HUES64 (cell line): ENCODE measurements at regions not wholly inside any gene's neighbourhood (a gene's known extent, or its start where the extent isn't known, plus 50 kb on each side); places are given as distances from the start of the nearest gene placed in this dataset.

Experiments used
- H3K27ac ChIP-seq: 2 replicates; pipeline ENCODE4 v1.7.0; 2013; ENCODE audit warnings: low read depth, low read length, inconsistent platforms
- H3K27me3 ChIP-seq: 2 replicates; pipeline ENCODE4 v1.6.1; 2013; ENCODE audit warnings: mild to moderate bottlenecking, low read length; ENCODE audit not compliant: insufficient read depth
- H3K36me3 ChIP-seq: 2 replicates; pipeline ENCODE4 v1.6.1; 2013; ENCODE audit warnings: mild to moderate bottlenecking, low read length; ENCODE audit not compliant: insufficient read depth
- H3K4me1 ChIP-seq: 2 replicates; pipeline ENCODE4 v1.6.1; 2013; ENCODE audit warnings: mild to moderate bottlenecking, low read length, moderate library complexity; ENCODE audit not compliant: insufficient read depth
- H3K4me3 ChIP-seq: 2 replicates; pipeline ENCODE4 v1.5.1; 2013; ENCODE audit warnings: mild to moderate bottlenecking, low read length, moderate library complexity
- H3K9ac ChIP-seq: 2 replicates; pipeline ENCODE4 v1.6.1; 2013; ENCODE audit warnings: mild to moderate bottlenecking, low read depth, low read length
- H3K9me3 ChIP-seq: 2 replicates; pipeline ENCODE4 v1.6.1; 2013; ENCODE audit warnings: low read depth, low read length; ENCODE audit not compliant: insufficient read depth
- WGBS: fragments of 150-250, 120-280 bp; methylation state at CpG from one replicate; pipeline ENCODE4 v1.1.7; 2013; ENCODE audit warnings: missing lambda C conversion rate; 5-methylcytosine and 5-hydroxymethylcytosine counted together

DNA sequence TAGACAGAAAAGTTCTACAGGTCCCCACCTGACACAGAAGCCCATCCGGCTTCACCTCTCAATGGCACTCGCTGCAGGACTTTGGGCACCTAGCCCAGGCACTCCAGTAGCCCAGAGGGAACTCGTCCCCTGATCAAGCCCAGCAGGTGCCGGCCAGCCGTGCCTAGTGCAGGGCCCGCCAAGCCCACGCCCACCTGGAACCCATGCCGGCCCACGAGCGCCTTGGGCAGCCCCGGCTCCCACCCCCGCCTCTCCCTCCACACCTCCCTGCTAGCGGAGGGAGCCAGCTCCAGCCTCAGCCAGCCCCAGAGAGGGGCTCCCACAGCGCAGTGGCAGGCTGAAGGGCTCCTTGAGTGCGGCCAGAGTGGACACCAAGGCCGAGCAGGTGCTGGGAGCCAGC is 268.8 kb downstream of the SLITRK1 start:
- Histone ChIP-seq H3K4me3 (no peak overlapping the region), H3K9me3 (0 out of 2 replicates have a peak, but pooled peaks cover 3% of the 10 kb centered on the region), H3K27me3 (no peaks in the 10 kb centered on the region), H3K27ac (no peak overlapping the region), H3K9ac (no peak overlapping the region), H3K36me3 (no peaks in the 10 kb centered on the region), H3K4me1 (no peaks in the 10 kb centered on the region)
- WGBS: 91% methylated on average over 16 of the region's 16 CpGs

DNA sequence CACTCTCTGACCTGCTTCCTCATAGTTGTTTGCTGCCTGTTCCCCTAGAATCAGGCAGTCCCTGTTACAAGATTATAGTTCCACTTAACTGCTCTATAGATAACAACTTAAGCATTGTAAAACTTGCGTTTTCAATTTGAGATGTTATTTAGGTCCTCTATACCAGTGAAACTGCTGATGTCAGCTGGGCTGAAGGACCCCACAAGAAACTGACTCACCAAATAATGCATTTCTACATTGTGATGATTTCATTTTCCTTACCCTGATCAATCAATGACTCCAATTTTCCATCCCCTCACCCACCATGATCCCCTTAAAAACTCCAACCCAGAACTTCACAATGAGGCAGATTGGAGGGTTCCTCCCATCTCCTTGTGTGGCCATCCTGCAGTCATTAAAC is 280.7 kb downstream of the SLITRK1 start:
- H3K27ac ChIP-seq: no peak overlapping the region
- no peaks in the 10 kb centered on the region for H3K4me1 ChIP-seq
- no peaks in the 10 kb centered on the region for H3K27me3 ChIP-seq
- no peaks in the 10 kb centered on the region for H3K36me3 ChIP-seq
- WGBS: 93% methylated on average over 1 of the region's 1 CpG
- H3K9ac ChIP-seq: no peak overlapping the region
- H3K4me3 ChIP-seq: no peak overlapping the region
- H3K9me3 ChIP-seq: no peaks in the 10 kb centered on the region

GRCh38 chr13:83592095-83592494 is 290.2 kb downstream of the SLITRK1 start:
- Histone ChIP-seq H3K4me1 (no peaks in the 10 kb centered on the region), H3K36me3 (no peaks in the 10 kb centered on the region), H3K9me3 (no peaks in the 10 kb centered on the region), H3K4me3 (no peak overlapping the region), H3K9ac (no peak overlapping the region), H3K27ac (no peak overlapping the region), H3K27me3 (no peaks in the 10 kb centered on the region)

DNA sequence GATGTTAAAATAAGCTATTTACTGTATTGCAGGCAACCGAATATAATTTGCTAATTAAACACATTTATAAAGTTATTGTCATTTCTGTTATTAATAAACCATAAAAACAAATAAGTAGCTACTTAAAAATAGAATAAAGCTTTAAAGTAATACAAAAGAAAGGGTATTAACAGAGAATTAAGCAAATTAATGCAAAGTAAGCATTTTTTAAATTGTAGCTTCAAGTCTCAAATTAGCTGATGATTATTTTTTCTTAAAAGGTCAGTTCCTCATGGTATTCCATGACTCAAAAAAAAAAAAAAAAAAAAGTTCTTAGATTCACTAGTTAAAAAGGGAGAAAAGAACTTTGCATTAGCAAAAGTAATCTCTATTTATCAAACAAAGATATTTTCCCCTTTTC is 292.5 kb downstream of the SLITRK1 start:
- H3K9ac ChIP-seq: no peak overlapping the region
- no peaks in the 10 kb centered on the region for H3K36me3 ChIP-seq
- no peak overlapping the region for H3K27ac ChIP-seq
- no CpG with 5 or more reads among the region's 1 CpG for WGBS
- no peaks in the 10 kb centered on the region for H3K27me3 ChIP-seq
- no peaks in the 10 kb centered on the region for H3K4me1 ChIP-seq
- H3K9me3 ChIP-seq: no peaks in the 10 kb centered on the region
- H3K4me3 ChIP-seq: no peak overlapping the region

- 93% methylated on average over 2 of the region's 2 CpGs for whole genome bisulfite sequencing
- H3K27ac ChIP-seq: no peak overlapping the region
- H3K9me3 ChIP-seq: no peaks in the 10 kb centered on the region
- H3K4me1 ChIP-seq: no peaks in the 10 kb centered on the region
- H3K9ac ChIP-seq: no peak overlapping the region
- no peak overlapping the region for H3K4me3 ChIP-seq
- no peaks in the 10 kb centered on the region for H3K36me3 ChIP-seq
- H3K27me3 ChIP-seq: no peaks in the 10 kb centered on the region
These were observed 305.1 kb downstream of the SLITRK1 start for GRCh38 chr13:83577183-83577582.

- H3K9ac ChIP-seq: no peak overlapping the region
- H3K9me3 ChIP-seq: no peaks in the 10 kb centered on the region
- no peak overlapping the region for H3K4me3 ChIP-seq
- 95% methylated on average over 3 of the region's 3 CpGs for WGBS
- no peaks in the 10 kb centered on the region for H3K36me3 ChIP-seq
- peaks cover 2% of the 10 kb centered on the region; the same call in 1 of the 2 replicates for H3K4me1 ChIP-seq
- H3K27ac ChIP-seq: no peak overlapping the region
- H3K27me3 ChIP-seq: no peaks in the 10 kb centered on the region
These were observed 314.3 kb downstream of the SLITRK1 start for GRCh38 chr13:83568019-83568418.

- Histone ChIP-seq H3K36me3 (no peaks in the 10 kb centered on the region), H3K4me1 (peaks cover 2% of the 10 kb centered on the region; the same call in 1 of the 2 replicates), H3K27ac (no peak overlapping the region), H3K9me3 (no peaks in the 10 kb centered on the region), H3K9ac (no peak overlapping the region), H3K27me3 (no peaks in the 10 kb centered on the region), H3K4me3 (no peak overlapping the region)
- 80% methylated on average over 4 of the region's 5 CpGs for WGBS
These were observed 318.8 kb downstream of the SLITRK1 start for GRCh38 chr13:83563499-83563898.

- Histone ChIP-seq H3K27me3 (no peaks in the 10 kb centered on the region), H3K27ac (no peak overlapping the region), H3K4me1 (no peaks in the 10 kb centered on the region), H3K9ac (no peak overlapping the region), H3K36me3 (no peaks in the 10 kb centered on the region), H3K4me3 (no peak overlapping the region), H3K9me3 (no peaks in the 10 kb centered on the region)
- 100% methylated on average over 2 of the region's 2 CpGs for WGBS
These were observed 324.4 kb downstream of the SLITRK1 start for GRCh38 chr13:83557845-83558244.

- Histone ChIP-seq H3K4me3 (no peak overlapping the region), H3K27ac (no peak overlapping the region), H3K27me3 (no peaks in the 10 kb centered on the region), H3K4me1 (0 out of 2 replicates have a peak, but pooled peaks cover 4% of the 10 kb centered on the region), H3K36me3 (no peaks in the 10 kb centered on the region), H3K9me3 (no peaks in the 10 kb centered on the region), H3K9ac (no peak overlapping the region)
- WGBS: no CpG with 5 or more reads among the region's 1 CpG
These were observed 332.6 kb downstream of the SLITRK1 start for GRCh38 chr13:83549671-83550070.

GRCh38 chr13:83547043-83547442 is 335.2 kb downstream of the SLITRK1 start:
- no CpG with 5 or more reads among the region's 1 CpG for WGBS
- Histone ChIP-seq H3K4me1 (0 out of 2 replicates have a peak, but pooled peaks cover 4% of the 10 kb centered on the region), H3K27ac (no peak overlapping the region), H3K27me3 (no peaks in the 10 kb centered on the region), H3K36me3 (no peaks in the 10 kb centered on the region), H3K9me3 (no peaks in the 10 kb centered on the region), H3K9ac (no peak overlapping the region), H3K4me3 (no peak overlapping the region)

DNA sequence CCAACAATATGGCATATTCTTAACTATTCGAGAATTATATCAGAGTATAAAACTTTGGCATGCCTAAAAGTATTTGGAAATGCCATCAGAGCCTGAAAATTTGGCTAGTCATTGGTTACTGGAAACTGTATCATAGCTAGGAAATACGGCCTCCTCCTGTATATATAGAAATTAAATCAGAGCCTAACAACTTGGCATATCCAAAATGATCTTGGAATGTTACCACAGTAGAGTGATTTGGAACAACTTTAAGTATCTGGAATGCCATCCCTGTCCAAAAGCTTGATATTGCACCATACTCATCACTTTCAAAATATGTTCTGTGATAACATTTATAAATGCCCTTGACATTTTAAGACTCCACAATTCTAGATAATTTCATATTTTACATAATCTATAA is 335.8 kb downstream of the SLITRK1 start:
- no peak overlapping the region for H3K27ac ChIP-seq
- no peaks in the 10 kb centered on the region for H3K36me3 ChIP-seq
- no peak overlapping the region for H3K9ac ChIP-seq
- no peaks in the 10 kb centered on the region for H3K9me3 ChIP-seq
- H3K4me3 ChIP-seq: no peak overlapping the region
- H3K27me3 ChIP-seq: no peaks in the 10 kb centered on the region
- WGBS: 100% methylated on average over 1 of the region's 2 CpGs
- 0 out of 2 replicates have a peak, but pooled peaks cover 4% of the 10 kb centered on the region for H3K4me1 ChIP-seq

DNA sequence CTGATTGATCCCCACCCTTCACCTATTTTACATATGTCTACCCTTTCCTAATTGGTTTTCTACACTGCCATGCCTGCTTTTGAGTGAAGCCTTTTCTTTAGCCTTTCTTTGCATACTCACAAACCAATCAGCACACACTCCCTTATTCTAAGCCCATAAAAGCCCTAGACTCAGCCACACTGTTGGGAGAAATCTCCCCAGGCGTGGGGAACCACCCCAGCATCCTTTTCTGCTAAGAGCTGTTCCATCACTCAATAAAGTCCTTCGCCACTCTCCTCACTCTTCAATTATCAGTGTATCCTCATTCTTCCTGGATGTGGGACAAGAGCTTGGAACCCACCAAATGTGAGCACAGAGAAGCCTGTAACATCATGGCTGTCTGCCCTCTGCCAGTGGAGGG is 343.6 kb downstream of the SLITRK1 start:
- no peaks in the 10 kb centered on the region for H3K36me3 ChIP-seq
- no peak overlapping the region for H3K9ac ChIP-seq
- H3K27ac ChIP-seq: no peak overlapping the region
- H3K4me1 ChIP-seq: no peaks in the 10 kb centered on the region
- no peaks in the 10 kb centered on the region for H3K27me3 ChIP-seq
- peaks cover 21% of the 10 kb centered on the region for H3K9me3 ChIP-seq
- 88% methylated on average over 2 of the region's 2 CpGs for WGBS
- no peak overlapping the region for H3K4me3 ChIP-seq
